ENCODE measurements at regions not wholly inside any gene's neighbourhood (a gene's known extent, or its start where the extent isn't known, plus 50 kb on each side); places are given as distances from the start of the nearest gene placed in this dataset.

GRCh38 chr2:172285010-172285621, 142.3 kb upstream of the ITGA6 start:
- Histone ChIP-seq H3K9me3 (ENCODE audit: control insufficient read depth, insufficient read depth, low read depth, low read length) (no peaks in the 10 kb centered on the region), H3K4me2 (ENCODE audit: extremely low read depth, insufficient read depth, low read length) (no peak overlapping the region), H2AFZ (ENCODE audit: low read length) (no peak overlapping the region), H3K27ac (ENCODE audit: insufficient read depth, low read length) (peak overlapping the region; percentile 64), H3K79me2 (ENCODE audit: control insufficient read depth, insufficient read depth, low read length) (no peaks in the 10 kb centered on the region), H3K9ac (ENCODE audit: insufficient read depth, low read length) (no peak overlapping the region), H3K4me3 (replicated peaks in 1 of 4; ENCODE audit: control extremely low read depth in 1 of 4, insufficient read depth in 1 of 4, low read depth in 3 of 4, low read length in 4 of 4) (no peak overlapping the region), H3K4me1 (ENCODE audit: control insufficient read depth, extremely low read depth, insufficient read depth, low read length) (peaks cover 22% of the 10 kb centered on the region), H3K36me3 (ENCODE audit: control insufficient read depth, insufficient read depth, low read length) (no peaks in the 10 kb centered on the region), H4K20me1 (ENCODE audit: control insufficient read depth, extremely low read depth, insufficient read depth, low read length) (no peaks in the 10 kb centered on the region), H3K27me3 (ENCODE audit: control insufficient read depth, insufficient read depth, low read length) (no peaks in the 10 kb centered on the region)
- peak; percentile 80 to 86 for DNase-seq (ENCODE audit: low read depth in 2 of 2)
- TF ChIP-seq EZH2 (IDR thresholded peaks at IDR 0.05; ENCODE audit: low read length, missing control alignments) (no peak), CTCF (conservative IDR thresholded peaks at IDR 0.05 in 1 of 2, IDR thresholded peaks at IDR 0.05 in 1 of 2; ENCODE audit: low read depth in 1 of 2, low read length in 2 of 2) (no peak)

- Histone ChIP-seq H4K20me1 (ENCODE audit: control insufficient read depth, extremely low read depth, insufficient read depth, low read length) (no peaks in the 10 kb centered on the region), H3K27me3 (ENCODE audit: control insufficient read depth, insufficient read depth, low read length) (no peaks in the 10 kb centered on the region), H3K9ac (ENCODE audit: insufficient read depth, low read length) (no peak overlapping the region), H3K4me1 (ENCODE audit: control insufficient read depth, extremely low read depth, insufficient read depth, low read length) (peaks cover 22% of the 10 kb centered on the region), H3K79me2 (ENCODE audit: control insufficient read depth, insufficient read depth, low read length) (no peaks in the 10 kb centered on the region), H3K9me3 (ENCODE audit: control insufficient read depth, insufficient read depth, low read depth, low read length) (no peaks in the 10 kb centered on the region), H2AFZ (ENCODE audit: low read length) (no peak overlapping the region), H3K4me2 (ENCODE audit: extremely low read depth, insufficient read depth, low read length) (no peak overlapping the region), H3K27ac (ENCODE audit: insufficient read depth, low read length) (peak overlapping the region; percentile 64), H3K36me3 (ENCODE audit: control insufficient read depth, insufficient read depth, low read length) (no peaks in the 10 kb centered on the region), H3K4me3 (replicated peaks in 1 of 4; ENCODE audit: control extremely low read depth in 1 of 4, insufficient read depth in 1 of 4, low read depth in 3 of 4, low read length in 4 of 4) (no peak overlapping the region)
- TF ChIP-seq EZH2 (IDR thresholded peaks at IDR 0.05; ENCODE audit: low read length, missing control alignments), result no peak
- TF ChIP-seq CTCF (conservative IDR thresholded peaks at IDR 0.05 in 1 of 2, IDR thresholded peaks at IDR 0.05 in 1 of 2; ENCODE audit: low read depth in 1 of 2, low read length in 2 of 2), result no peak
- no peak for DNase-seq (ENCODE audit: low read depth in 2 of 2)
Observed at GRCh38 chr2:172285760-172286159, 141.6 kb upstream of the ITGA6 start.

- Histone ChIP-seq H3K4me3 (replicated peaks in 1 of 4; ENCODE audit: control extremely low read depth in 1 of 4, insufficient read depth in 1 of 4, low read depth in 3 of 4, low read length in 4 of 4) (no peak overlapping the region), H3K9me3 (ENCODE audit: control insufficient read depth, insufficient read depth, low read depth, low read length) (no peaks in the 10 kb centered on the region), H3K27ac (ENCODE audit: insufficient read depth, low read length) (no peak overlapping the region), H3K36me3 (ENCODE audit: control insufficient read depth, insufficient read depth, low read length) (no peaks in the 10 kb centered on the region), H4K20me1 (ENCODE audit: control insufficient read depth, extremely low read depth, insufficient read depth, low read length) (no peaks in the 10 kb centered on the region), H3K4me1 (ENCODE audit: control insufficient read depth, extremely low read depth, insufficient read depth, low read length) (peaks cover 17% of the 10 kb centered on the region), H3K27me3 (ENCODE audit: control insufficient read depth, insufficient read depth, low read length) (no peaks in the 10 kb centered on the region), H3K9ac (ENCODE audit: insufficient read depth, low read length) (no peak overlapping the region), H3K79me2 (ENCODE audit: control insufficient read depth, insufficient read depth, low read length) (no peaks in the 10 kb centered on the region), H2AFZ (ENCODE audit: low read length) (no peak overlapping the region), H3K4me2 (ENCODE audit: extremely low read depth, insufficient read depth, low read length) (no peak overlapping the region)
- TF ChIP-seq CTCF (conservative IDR thresholded peaks at IDR 0.05 in 1 of 2, IDR thresholded peaks at IDR 0.05 in 1 of 2; ENCODE audit: low read depth in 1 of 2, low read length in 2 of 2) (no peak), EZH2 (IDR thresholded peaks at IDR 0.05; ENCODE audit: low read length, missing control alignments) (no peak)
- no peak for DNase-seq (ENCODE audit: low read depth in 2 of 2)
Observed at GRCh38 chr2:172287190-172287589, 140.2 kb upstream of the ITGA6 start.
